Prostate gland (tissue), 2 donors: ENCODE measurements at regions not wholly inside any gene's neighbourhood (a gene's known extent, or its start where the extent isn't known, plus 50 kb on each side); places are given as distances from the start of the nearest gene placed in this dataset.

Experiments used
- DNase-seq: peaks from one replicate; pipeline ENCODE4 v3.0.0-alpha.2; 2019; ENCODE audit warnings: low spot score
- H3K27ac ChIP-seq, 2 donors: fragments of 200-600 bp; sonication (generic); 2 replicates each; pipeline ENCODE4 v1.5.1; 2017 to 2019
- H3K27me3 ChIP-seq: fragments of 200-600 bp; sonication (generic); replicated peaks from 2 replicates; pipeline ENCODE4 v1.5.1; 2019; ENCODE audit not compliant: insufficient read depth
- H3K36me3 ChIP-seq, 2 donors: fragments of 200-600 bp; sonication (generic); 1 replicate in 1 of 2; 2 replicates in 1 of 2; pipeline versions ENCODE4 v1.5.1 to v1.8.1; 2017 to 2019
- H3K4me1 ChIP-seq: fragments of 200-600 bp; sonication (generic); replicated peaks from 2 replicates; pipeline ENCODE4 v1.5.1; 2019
- H3K4me3 ChIP-seq, 2 donors: fragments of 200-600 bp; sonication (generic); 2 replicates each; pipeline ENCODE4 v1.5.1; 2017 to 2019
- H3K9me3 ChIP-seq: fragments of 200-600 bp; sonication (generic); 2 replicates; pipeline ENCODE4 v1.5.1; 2017
- CTCF ChIP-seq, 4 experiments: fragments of 200-600 bp in 2 of 4; fragments of 450-650 bp in 2 of 4; sonication (generic) in 2 of 4; IDR thresholded peaks; 1 replicate in 3 of 4; 2 replicates in 1 of 4; pipeline ENCODE4 v1.5.1; 2016 to 2019; ENCODE audit warnings: antibody characterized with exemption in 4 of 4, mild to moderate bottlenecking in 2 of 4, moderate library complexity in 2 of 4
- POLR2A ChIP-seq: fragments of 450-650 bp; IDR thresholded peaks from one replicate; pipeline ENCODE4 v1.6.1; 2016; ENCODE audit warnings: antibody characterized with exemption, mild to moderate bottlenecking
- POLR2AphosphoS5 ChIP-seq: sonication (generic); formaldehyde crosslinking; IDR thresholded peaks from one replicate; pipeline ENCODE4 v1.6.1; 2017; ENCODE audit warnings: antibody characterized with exemption
- WGBS: methylation state at CpG from one replicate; pipeline ENCODE4 v1.1.5; 2018; 5-methylcytosine and 5-hydroxymethylcytosine counted together
- intact Hi-C: fragments of 100-400 bp; cut with DNase I; formaldehyde crosslinking; loops from one replicate; pipeline ENCODE4 v1.14.2; 2022

DNA sequence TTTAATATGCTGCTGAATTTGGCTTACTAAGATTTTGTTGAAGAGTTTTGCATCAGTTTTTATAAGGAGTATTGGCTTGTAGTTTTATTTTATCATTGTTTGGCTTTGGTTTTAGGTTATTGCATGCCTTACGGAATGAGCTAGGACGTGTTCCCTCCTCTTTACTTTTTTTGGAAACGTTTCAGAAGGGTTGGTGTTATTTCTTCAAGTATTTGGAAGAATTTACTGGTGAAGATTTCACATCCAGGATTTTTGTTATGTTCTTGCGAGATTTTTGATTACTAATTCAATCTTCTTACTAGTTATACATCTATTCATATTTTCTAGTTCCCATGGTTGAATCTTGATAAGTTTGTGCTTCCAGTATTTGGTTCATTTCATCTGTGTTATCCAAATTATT is 823.2 kb downstream of the SLC6A15 start:
- WGBS = 46% methylated on average over 4 of the region's 4 CpGs
- no peak overlapping the region for H3K4me3 ChIP-seq
- H3K27ac ChIP-seq = no peak overlapping the region
- H3K9me3 ChIP-seq = no peaks in the 10 kb centered on the region
- no peaks in the 10 kb centered on the region for H3K36me3 ChIP-seq
- DNase-seq = no peak
- TF ChIP-seq POLR2AphosphoS5 (no peak), POLR2A (no peak), CTCF (IDR thresholded peaks at IDR 0.05) (no peak)
- no peaks in the 10 kb centered on the region for H3K4me1 ChIP-seq
- intact Hi-C loops = no loop called here
- H3K27me3 ChIP-seq = no peaks in the 10 kb centered on the region

GRCh38 chr12:84085046-84085445 is 827.6 kb downstream of the SLC6A15 start:
- Histone ChIP-seq H3K4me3 (no peak overlapping the region), H3K36me3 (no peaks in the 10 kb centered on the region), H3K9me3 (no peaks in the 10 kb centered on the region), H3K27me3 (no peaks in the 10 kb centered on the region), H3K27ac (no peak overlapping the region), H3K4me1 (no peaks in the 10 kb centered on the region)
- no peak for DNase-seq
- TF ChIP-seq CTCF (IDR thresholded peaks at IDR 0.05) (no peak), POLR2AphosphoS5 (no peak), POLR2A (no peak)
- WGBS = 57% methylated on average over 3 of the region's 3 CpGs
- intact Hi-C loops = no loop called here

GRCh38 chr12:84079626-84080025 is 833.0 kb downstream of the SLC6A15 start:
- WGBS = 89% methylated on average over 1 of the region's 1 CpG
- H3K36me3 ChIP-seq = no peaks in the 10 kb centered on the region

DNA sequence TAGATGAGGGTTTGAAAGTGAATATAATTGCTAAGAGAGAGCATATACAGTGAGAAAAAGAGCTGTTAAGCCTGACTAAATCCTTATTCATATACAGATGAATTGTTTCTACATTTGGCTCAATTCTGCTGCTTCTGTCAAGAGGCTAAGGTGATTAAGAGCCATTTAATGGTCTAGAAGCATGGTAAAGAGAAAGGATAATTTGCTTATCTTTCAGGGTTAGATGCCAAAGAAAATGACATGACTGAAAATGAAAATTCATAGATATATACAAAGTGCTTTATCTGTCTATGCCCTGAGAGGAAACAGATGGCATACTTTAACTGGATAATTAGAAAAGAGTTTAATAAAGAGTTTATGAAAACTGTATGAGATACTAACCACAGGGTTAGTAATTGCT is 834.9 kb downstream of the SLC6A15 start:
- no peak for DNase-seq
- Histone ChIP-seq H3K4me3 (no peak overlapping the region), H3K9me3 (no peaks in the 10 kb centered on the region), H3K36me3 (no peaks in the 10 kb centered on the region), H3K27ac (no peak overlapping the region), H3K4me1 (no peaks in the 10 kb centered on the region), H3K27me3 (no peaks in the 10 kb centered on the region)
- no peak for TF ChIP-seq POLR2AphosphoS5
- TF ChIP-seq POLR2A = no peak
- TF ChIP-seq CTCF (IDR thresholded peaks at IDR 0.05) = no peak
- intact Hi-C loops = no loop called here

More at GRCh38 chr12:84079626-84080025, 833.0 kb downstream of the SLC6A15 start:
- Histone ChIP-seq H3K27me3 (no peaks in the 10 kb centered on the region), H3K4me3 (no peak overlapping the region), H3K9me3 (no peaks in the 10 kb centered on the region), H3K4me1 (no peaks in the 10 kb centered on the region), H3K27ac (no peak overlapping the region)
- TF ChIP-seq POLR2A (no peak), POLR2AphosphoS5 (no peak), CTCF (IDR thresholded peaks at IDR 0.05) (no peak)
- intact Hi-C loops = no loop called here
- no peak for DNase-seq

- WGBS = 35% methylated on average over 1 of the region's 1 CpG
- H3K27me3 ChIP-seq = no peaks in the 10 kb centered on the region
- DNase-seq = no peak
- no peak overlapping the region for H3K27ac ChIP-seq
- no peaks in the 10 kb centered on the region for H3K4me1 ChIP-seq
- no peaks in the 10 kb centered on the region for H3K36me3 ChIP-seq
- no peak overlapping the region for H3K4me3 ChIP-seq
- no peak for TF ChIP-seq CTCF (IDR thresholded peaks at IDR 0.05)
- no peak for TF ChIP-seq POLR2AphosphoS5
- no peak for TF ChIP-seq POLR2A
- H3K9me3 ChIP-seq = no peaks in the 10 kb centered on the region
- intact Hi-C loops = no loop called here
These were observed 836.6 kb downstream of the SLC6A15 start for GRCh38 chr12:84075991-84076390.
